A673 (cell line): ENCODE measurements at regions not wholly inside any gene's neighbourhood (a gene's known extent, or its start where the extent isn't known, plus 50 kb on each side); places are given as distances from the start of the nearest gene placed in this dataset.

ENCODE experiments used
- BruUV-seq: library from RNA; stranded (reverse); fragments of 400-500 nt; replicated peaks from 2 replicates; lab custom pipeline; 2021; lab: Mats Ljungman, UMichigan
- CTCF ChIA-PET: fragments of 300-600 bp; sonication (Branson Sonifier 250); formaldehyde crosslinking; loops from one replicate; lab custom pipeline; 2022; ENCODE audit warnings: antibody characterized with exemption; lab: Charles Lee
- POLR2A ChIA-PET: fragments of 300-600 bp; sonication (Branson Sonifier 250); formaldehyde crosslinking; loops from one replicate; lab custom pipeline; 2022; ENCODE audit warnings: antibody characterized with exemption; ENCODE audit not compliant: low non-redundant PET; lab: Charles Lee
- DNase-seq: peaks from one replicate; pipeline ENCODE4 v3.0.0-alpha.2; 2015; ENCODE audit warnings: low spot score
- H3K27ac ChIP-seq: fragments of 200-600 bp; sonication (generic); 2 replicates; pipeline ENCODE4 v1.5.1; 2016; ENCODE audit warnings: mixed run types, low read depth, mild to moderate bottlenecking, mixed read lengths, antibody characterized with exemption, low read length; ENCODE audit not compliant: poor library complexity, severe bottlenecking
- H3K27me3 ChIP-seq: fragments of 200-600 bp; sonication (generic); replicated peaks from 2 replicates; pipeline ENCODE4 v1.6.1; 2017; ENCODE audit warnings: mixed run types, low read depth, mild to moderate bottlenecking, mixed read lengths, antibody characterized with exemption, low read length; ENCODE audit not compliant: insufficient read depth, poor library complexity
- H3K36me3 ChIP-seq: fragments of 200-600 bp; sonication (generic); 2 replicates; pipeline ENCODE4 v1.6.1; 2016; ENCODE audit warnings: mixed run types, mild to moderate bottlenecking, mixed read lengths, antibody characterized with exemption, low read length; ENCODE audit not compliant: insufficient read depth, poor library complexity, severe bottlenecking
- H3K4me1 ChIP-seq: fragments of 200-600 bp; sonication (generic); 2 replicates; pipeline ENCODE4 v1.6.1; 2017; ENCODE audit warnings: mixed run types, mild to moderate bottlenecking, mixed read lengths, antibody characterized with exemption, low read length; ENCODE audit not compliant: insufficient read depth, poor library complexity, severe bottlenecking
- H3K4me3 ChIP-seq: fragments of 200-600 bp; sonication (generic); 2 replicates; pipeline ENCODE4 v1.5.1; 2016; ENCODE audit warnings: low read depth, mixed run types, mild to moderate bottlenecking, mixed read lengths, low read length; ENCODE audit not compliant: poor library complexity, severe bottlenecking
- H3K9me3 ChIP-seq: fragments of 200-600 bp; sonication (generic); 2 replicates; pipeline ENCODE4 v1.6.1; 2016; ENCODE audit warnings: mixed run types, low read depth, mild to moderate bottlenecking, mixed read lengths, antibody characterized with exemption, low read length; ENCODE audit not compliant: poor library complexity, severe bottlenecking
- CTCF ChIP-seq: fragments of 300-800, 200-600 bp; sonication (generic); conservative IDR thresholded peaks from 2 replicates; pipeline ENCODE4 v1.5.1; 2017; ENCODE audit warnings: low read depth, mild to moderate bottlenecking, antibody characterized with exemption, low read length, moderate library complexity, mixed read lengths
- EZH2 ChIP-seq: fragments of 200-600 bp; sonication (generic); IDR thresholded peaks from 2 replicates; pipeline ENCODE4 v1.6.1; 2017; ENCODE audit warnings: borderline replicate concordance, low read depth, mild to moderate bottlenecking, mixed read lengths, antibody characterized with exemption, low read length; ENCODE audit not compliant: poor library complexity, severe bottlenecking
- intact Hi-C: fragments of 100-400 bp; cut with micrococcal nuclease; formaldehyde crosslinking; loops from one replicate; pipeline ENCODE4 v1.10.0; 2022; ENCODE audit not compliant: unreplicated experiment

DNA sequence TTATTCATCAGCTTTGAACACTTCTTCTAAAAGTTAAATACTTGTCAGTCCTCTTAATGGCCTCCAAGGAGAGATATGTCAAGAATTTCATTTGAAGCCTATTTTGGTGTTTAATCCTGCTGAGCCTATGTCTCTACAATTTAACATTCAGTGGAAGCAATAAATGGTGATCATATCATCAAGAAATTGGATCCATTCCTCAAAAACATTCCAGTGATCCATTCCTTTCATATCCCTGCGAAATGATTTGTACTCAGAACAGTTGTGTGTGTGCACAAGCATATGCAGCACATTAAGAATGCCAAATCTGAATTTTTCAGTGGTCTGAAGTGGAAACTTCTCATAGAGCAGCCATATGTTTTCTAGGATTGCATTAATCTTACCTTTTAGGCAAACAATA, 373.7 kb upstream of the SYT1 start:
- H3K36me3 ChIP-seq = no peaks in the 10 kb centered on the region
- H3K9me3 ChIP-seq = no peaks in the 10 kb centered on the region
- H3K4me3 ChIP-seq = no peak overlapping the region
- POLR2A ChIA-PET = no interaction called here
- H3K27me3 ChIP-seq = no peaks in the 10 kb centered on the region
- TF ChIP-seq CTCF (no peak), EZH2 (no peak)
- H3K4me1 ChIP-seq = no peaks in the 10 kb centered on the region
- no TSS peak for BruUV-seq
- intact Hi-C loops = no loop called here
- H3K27ac ChIP-seq = no peak overlapping the region
- CTCF ChIA-PET = no interaction called here
- DNase-seq = no peak

DNA sequence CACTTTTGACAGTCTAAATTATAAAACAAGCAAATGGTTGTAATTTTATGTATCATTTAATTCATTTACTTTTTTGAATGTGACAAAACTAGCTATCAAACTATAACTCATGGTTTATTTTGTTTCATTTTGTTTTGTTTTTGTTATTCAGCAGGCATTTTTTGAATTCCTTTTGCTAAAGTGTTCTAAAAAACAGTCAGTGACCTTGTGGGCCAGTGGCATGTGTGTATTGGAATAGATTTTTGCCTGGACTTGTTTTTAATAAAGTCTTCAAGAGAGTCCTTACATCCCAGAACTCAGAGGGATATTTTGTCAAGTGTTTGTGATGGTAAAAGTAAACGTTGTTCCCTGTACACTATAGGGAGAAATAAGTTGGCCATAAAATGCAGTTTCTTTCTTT, 369.7 kb upstream of the SYT1 start:
- POLR2A ChIA-PET = no interaction called here
- CTCF ChIA-PET = no interaction called here
- H3K36me3 ChIP-seq = no peaks in the 10 kb centered on the region
- TF ChIP-seq CTCF (no peak), EZH2 (no peak)
- no peak overlapping the region for H3K27ac ChIP-seq
- H3K4me1 ChIP-seq = no peaks in the 10 kb centered on the region
- H3K4me3 ChIP-seq = no peak overlapping the region
- no peaks in the 10 kb centered on the region for H3K9me3 ChIP-seq
- BruUV-seq = no TSS peak
- no peak for DNase-seq
- H3K27me3 ChIP-seq = no peaks in the 10 kb centered on the region
- intact Hi-C loops = no loop called here

- CTCF ChIA-PET = no interaction called here
- H3K27ac ChIP-seq = no peak overlapping the region
- TF ChIP-seq CTCF (no peak), EZH2 (no peak)
- H3K27me3 ChIP-seq = no peaks in the 10 kb centered on the region
- POLR2A ChIA-PET = no interaction called here
- H3K4me1 ChIP-seq = no peaks in the 10 kb centered on the region
- H3K4me3 ChIP-seq = no peak overlapping the region
- intact Hi-C loops = no loop called here
- no peak for DNase-seq
- BruUV-seq = no TSS peak
- no peaks in the 10 kb centered on the region for H3K9me3 ChIP-seq
- H3K36me3 ChIP-seq = no peaks in the 10 kb centered on the region
These were observed 362.7 kb upstream of the SYT1 start for GRCh38 chr12:78501825-78502224.
